ENCODE measurements at regions not wholly inside any gene's neighbourhood (a gene's known extent, or its start where the extent isn't known, plus 50 kb on each side); places are given as distances from the start of the nearest gene placed in this dataset.

- Mint-ChIP-seq H3K36me3 (ENCODE audit: low read depth) (no peaks in the 10 kb centered on the region), H3K27ac (no peak overlapping the region), H3K4me3 (no peak overlapping the region), H3K27me3 (ENCODE audit: low read depth) (no peaks in the 10 kb centered on the region), H3K4me1 (ENCODE audit: low read depth) (no peaks in the 10 kb centered on the region), H3K9me3 (no peaks in the 10 kb centered on the region)
These were observed 118.7 kb upstream of the GAS1 start for GRCh38 chr9:87065981-87066380.

GRCh38 chr9:87067426-87067825 lies 120.1 kb upstream of the GAS1 start:
- H3K9me3 Mint-ChIP-seq, result no peaks in the 10 kb centered on the region
- no peak overlapping the region for H3K4me3 Mint-ChIP-seq
- no peak overlapping the region for H3K27ac Mint-ChIP-seq
- no peaks in the 10 kb centered on the region for H3K36me3 Mint-ChIP-seq (ENCODE audit: low read depth)
- no peaks in the 10 kb centered on the region for H3K27me3 Mint-ChIP-seq (ENCODE audit: low read depth)
- H3K4me1 Mint-ChIP-seq (ENCODE audit: low read depth), result no peaks in the 10 kb centered on the region

- Mint-ChIP-seq H3K4me3 (no peak overlapping the region), H3K36me3 (ENCODE audit: low read depth) (no peaks in the 10 kb centered on the region), H3K27ac (no peak overlapping the region), H3K27me3 (ENCODE audit: low read depth) (no peaks in the 10 kb centered on the region), H3K9me3 (no peaks in the 10 kb centered on the region), H3K4me1 (ENCODE audit: low read depth) (no peaks in the 10 kb centered on the region)
These were observed 121.0 kb upstream of the GAS1 start for GRCh38 chr9:87068177-87068840.

GRCh38 chr9:87069690-87070089 lies 122.4 kb upstream of the GAS1 start:
- no peaks in the 10 kb centered on the region for H3K27me3 Mint-ChIP-seq (ENCODE audit: low read depth)
- no peak overlapping the region for H3K27ac Mint-ChIP-seq
- no peaks in the 10 kb centered on the region for H3K4me1 Mint-ChIP-seq (ENCODE audit: low read depth)
- H3K36me3 Mint-ChIP-seq (ENCODE audit: low read depth), result no peaks in the 10 kb centered on the region
- H3K9me3 Mint-ChIP-seq, result no peaks in the 10 kb centered on the region
- no peak overlapping the region for H3K4me3 Mint-ChIP-seq

GRCh38 chr9:87070336-87070735 lies 123.0 kb upstream of the GAS1 start:
- H3K27me3 Mint-ChIP-seq (ENCODE audit: low read depth), result no peaks in the 10 kb centered on the region
- H3K27ac Mint-ChIP-seq, result no peak overlapping the region
- H3K36me3 Mint-ChIP-seq (ENCODE audit: low read depth), result no peaks in the 10 kb centered on the region
- H3K4me3 Mint-ChIP-seq, result no peak overlapping the region
- H3K4me1 Mint-ChIP-seq (ENCODE audit: low read depth), result no peaks in the 10 kb centered on the region
- H3K9me3 Mint-ChIP-seq, result no peaks in the 10 kb centered on the region

GRCh38 chr9:87071473-87071872 lies 124.2 kb upstream of the GAS1 start:
- Mint-ChIP-seq H3K36me3 (ENCODE audit: low read depth) (no peaks in the 10 kb centered on the region), H3K27ac (no peak overlapping the region), H3K27me3 (ENCODE audit: low read depth) (no peaks in the 10 kb centered on the region), H3K4me3 (no peak overlapping the region), H3K4me1 (ENCODE audit: low read depth) (no peaks in the 10 kb centered on the region), H3K9me3 (no peaks in the 10 kb centered on the region)

GRCh38 chr9:87073692-87074091 lies 126.4 kb upstream of the GAS1 start:
- Mint-ChIP-seq H3K4me3 (no peak overlapping the region), H3K36me3 (ENCODE audit: low read depth) (no peaks in the 10 kb centered on the region), H3K27me3 (ENCODE audit: low read depth) (no peaks in the 10 kb centered on the region), H3K4me1 (ENCODE audit: low read depth) (no peaks in the 10 kb centered on the region), H3K9me3 (peaks cover 3% of the 10 kb centered on the region), H3K27ac (no peak overlapping the region)

GRCh38 chr9:87075537-87075936 lies 128.2 kb upstream of the GAS1 start:
- Mint-ChIP-seq H3K4me3 (no peak overlapping the region), H3K36me3 (ENCODE audit: low read depth) (no peaks in the 10 kb centered on the region), H3K9me3 (peaks cover 3% of the 10 kb centered on the region), H3K27ac (no peak overlapping the region), H3K4me1 (ENCODE audit: low read depth) (no peaks in the 10 kb centered on the region), H3K27me3 (ENCODE audit: low read depth) (no peaks in the 10 kb centered on the region)

GRCh38 chr9:87076825-87077224 lies 129.5 kb upstream of the GAS1 start:
- Mint-ChIP-seq H3K27me3 (ENCODE audit: low read depth) (no peaks in the 10 kb centered on the region), H3K36me3 (ENCODE audit: low read depth) (no peaks in the 10 kb centered on the region), H3K27ac (no peak overlapping the region), H3K9me3 (peaks cover 3% of the 10 kb centered on the region), H3K4me1 (ENCODE audit: low read depth) (no peaks in the 10 kb centered on the region), H3K4me3 (no peak overlapping the region)

- no peaks in the 10 kb centered on the region for H3K27me3 Mint-ChIP-seq (ENCODE audit: low read depth)
- H3K27ac Mint-ChIP-seq, result no peak overlapping the region
- peaks cover 3% of the 10 kb centered on the region for H3K9me3 Mint-ChIP-seq
- no peak overlapping the region for H3K4me3 Mint-ChIP-seq
- H3K36me3 Mint-ChIP-seq (ENCODE audit: low read depth), result no peaks in the 10 kb centered on the region
- H3K4me1 Mint-ChIP-seq (ENCODE audit: low read depth), result no peaks in the 10 kb centered on the region
These were observed 130.7 kb upstream of the GAS1 start for GRCh38 chr9:87077986-87078385.

- Mint-ChIP-seq H3K4me1 (ENCODE audit: low read depth) (no peaks in the 10 kb centered on the region), H3K27ac (no peak overlapping the region), H3K9me3 (peaks cover 3% of the 10 kb centered on the region), H3K36me3 (ENCODE audit: low read depth) (no peaks in the 10 kb centered on the region), H3K4me3 (no peak overlapping the region), H3K27me3 (ENCODE audit: low read depth) (no peaks in the 10 kb centered on the region)
These were observed 133.4 kb upstream of the GAS1 start for GRCh38 chr9:87080512-87081264.

GRCh38 chr9:87081503-87081902 lies 134.2 kb upstream of the GAS1 start:
- Mint-ChIP-seq H3K36me3 (ENCODE audit: low read depth) (no peaks in the 10 kb centered on the region), H3K4me3 (no peak overlapping the region), H3K27ac (no peak overlapping the region), H3K4me1 (ENCODE audit: low read depth) (no peaks in the 10 kb centered on the region), H3K9me3 (peaks cover 3% of the 10 kb centered on the region), H3K27me3 (ENCODE audit: low read depth) (no peaks in the 10 kb centered on the region)

- Mint-ChIP-seq H3K36me3 (ENCODE audit: low read depth) (no peaks in the 10 kb centered on the region), H3K27ac (no peak overlapping the region), H3K27me3 (ENCODE audit: low read depth) (no peaks in the 10 kb centered on the region), H3K9me3 (no peaks in the 10 kb centered on the region), H3K4me1 (ENCODE audit: low read depth) (no peaks in the 10 kb centered on the region), H3K4me3 (no peak overlapping the region)
These were observed 136.7 kb upstream of the GAS1 start for GRCh38 chr9:87083986-87084385.

- no peaks in the 10 kb centered on the region for H3K4me1 Mint-ChIP-seq (ENCODE audit: low read depth)
- H3K27me3 Mint-ChIP-seq (ENCODE audit: low read depth), result no peaks in the 10 kb centered on the region
- H3K27ac Mint-ChIP-seq, result no peak overlapping the region
- H3K4me3 Mint-ChIP-seq, result no peak overlapping the region
- no peaks in the 10 kb centered on the region for H3K9me3 Mint-ChIP-seq
- no peaks in the 10 kb centered on the region for H3K36me3 Mint-ChIP-seq (ENCODE audit: low read depth)
These were observed 137.1 kb upstream of the GAS1 start for GRCh38 chr9:87084407-87084806.

- H3K36me3 Mint-ChIP-seq (ENCODE audit: low read depth), result no peaks in the 10 kb centered on the region
- H3K4me3 Mint-ChIP-seq, result no peak overlapping the region
- H3K4me1 Mint-ChIP-seq (ENCODE audit: low read depth), result no peaks in the 10 kb centered on the region
- no peaks in the 10 kb centered on the region for H3K9me3 Mint-ChIP-seq
- H3K27ac Mint-ChIP-seq, result no peak overlapping the region
- H3K27me3 Mint-ChIP-seq (ENCODE audit: low read depth), result no peaks in the 10 kb centered on the region
These were observed 137.8 kb upstream of the GAS1 start for GRCh38 chr9:87085073-87085472.
